ENCODE measurements at regions not wholly inside any gene's neighbourhood (a gene's known extent, or its start where the extent isn't known, plus 50 kb on each side); places are given as distances from the start of the nearest gene placed in this dataset.

- H3K36me3 ChIP-seq (ENCODE audit: control insufficient read depth, insufficient read depth, low read length), result no peaks in the 10 kb centered on the region
- no peak overlapping the region for H2AK5ac ChIP-seq (ENCODE audit: low read depth, low read length)
- no peak overlapping the region for H3K4ac ChIP-seq (ENCODE audit: low read depth, low read length)
- no peak overlapping the region for H4K5ac ChIP-seq (ENCODE audit: low read depth, low read length)
- in situ Hi-C loops (cut with MboI; ENCODE audit: low sequenced_read_pairs) (no loop called here), dilution Hi-C loops (cut with HindIII; ENCODE audit: low sequenced_read_pairs, unreplicated experiment) (no loop called here), intact Hi-C loops (cut with micrococcal nuclease) (no loop called here)
- H2BK5ac ChIP-seq (ENCODE audit: low read depth, low read length, poor library complexity, severe bottlenecking), result no peak overlapping the region
- no peak overlapping the region for H3K23ac ChIP-seq (ENCODE audit: low read depth, low read length)
- no peak overlapping the region for H4K8ac ChIP-seq (ENCODE audit: low read depth in 2 of 2, low read length in 2 of 2)
- H3K4me1 ChIP-seq (ENCODE audit: control insufficient read depth, insufficient read depth, low read length), result no peaks in the 10 kb centered on the region; the same call in 1 of the 2 replicates
- H2AFZ ChIP-seq (replicated peaks; ENCODE audit: low read length, poor library complexity), result no peak overlapping the region
- no peak overlapping the region for H3K14ac ChIP-seq (replicated peaks; ENCODE audit: low read depth, low read length)
- DNase-seq, result no peak
- H2BK20ac ChIP-seq (ENCODE audit: low read depth, low read length), result no peak overlapping the region
- H4K20me1 ChIP-seq (ENCODE audit: insufficient read depth, low read length), result no peaks in the 10 kb centered on the region
- no peaks in the 10 kb centered on the region for H3K27me3 ChIP-seq (ENCODE audit: control insufficient read depth, insufficient read depth, low read length)
- peaks cover 0 to under 1% of the 10 kb centered on the region in 2 experiments; a peak in 1 of 4 replicates for H3K79me1 ChIP-seq (ENCODE audit: low read depth in 1 of 2, low read length in 2 of 2)
- POLR2A ChIA-PET (ENCODE audit: unreplicated experiment), result no interaction called here
- no peak overlapping the region for H2BK120ac ChIP-seq (ENCODE audit: low read depth, low read length)
- TF ChIP-seq BHLHE40 (IDR thresholded peaks at IDR 0.05; ENCODE audit: low read depth, low read length), result no peak
- no peak for TF ChIP-seq MAFK (IDR thresholded peaks at IDR 0.05; ENCODE audit: low read depth, low read length)
- TF ChIP-seq RFX5 (IDR thresholded peaks at IDR 0.05; ENCODE audit: low read depth, low read length), result no peak
- TF ChIP-seq MXI1 (IDR thresholded peaks at IDR 0.05; ENCODE audit: borderline replicate concordance, low read depth, low read length), result no peak
- TF ChIP-seq MAZ (IDR thresholded peaks at IDR 0.05; ENCODE audit: borderline replicate concordance, low read depth, low read length), result no peak
- no peak for TF ChIP-seq NFE2L2 (IDR thresholded peaks at IDR 0.05; ENCODE audit: low read depth, low read length)
- TF ChIP-seq FOS (IDR thresholded peaks at IDR 0.05; ENCODE audit: low read depth, low read length), result no peak
- TF ChIP-seq CEBPB (IDR thresholded peaks at IDR 0.05; ENCODE audit: low read depth, low read length), result no peak
- TF ChIP-seq CTCF (conservative IDR thresholded peaks at IDR 0.05; ENCODE audit: low read depth, low read length), result no peak
- TF ChIP-seq SMC3 (IDR thresholded peaks at IDR 0.05; ENCODE audit: low read depth, low read length), result no peak
- H3K9me1 ChIP-seq (ENCODE audit: insufficient read depth, low read length), result 0 out of 2 replicates have a peak, but pooled peaks cover 3% of the 10 kb centered on the region
- no peak overlapping the region for H4K91ac ChIP-seq (ENCODE audit: insufficient read depth, low read depth, low read length)
- H3K4me3 ChIP-seq (ENCODE audit: insufficient read depth, low read depth, low read length), result no peak overlapping the region
- H3K9me3 ChIP-seq (ENCODE audit: control insufficient read depth, insufficient read depth, low read length), result no peaks in the 10 kb centered on the region
- H3K18ac ChIP-seq (ENCODE audit: low read depth, low read length), result no peak overlapping the region
- no peak overlapping the region for H2AK9ac ChIP-seq (replicated peaks; ENCODE audit: low read depth, low read length, poor library complexity)
- no peak overlapping the region for H3K56ac ChIP-seq (ENCODE audit: extremely low read depth, insufficient read depth, low read length)
- no peak overlapping the region for H3K4me2 ChIP-seq (ENCODE audit: low read depth, low read length)
- no peak overlapping the region for H2BK15ac ChIP-seq (ENCODE audit: low read depth, low read length)
- no TSS peak for BruUV-seq (replicated peaks)
- H3K27ac ChIP-seq (ENCODE audit: insufficient read depth, low read length), result no peak overlapping the region
- CTCF ChIA-PET, result no interaction called here
- 100% methylated on average over 1 of the region's 2 CpGs; no CpG with 5 or more reads in 1 of the 2 experiments for WGBS, 2 experiments (ENCODE audit: extremely low coverage in 2 of 2, insufficient read length in 1 of 2)
- H3K9ac ChIP-seq (ENCODE audit: low read depth, low read length), result no peak overlapping the region
- ATAC-seq (ENCODE audit: low read depth), result no peak
Measured at GRCh38 chr12:88398031-88398430, 182.2 kb downstream of the KITLG start.

Measured in IMR-90 (cell line).